ENCODE measurements at regions not wholly inside any gene's neighbourhood (a gene's known extent, or its start where the extent isn't known, plus 50 kb on each side); places are given as distances from the start of the nearest gene placed in this dataset.
A peak's percentile ranks its signal among the peaks of the same experiment; 100 is the strongest.

GRCh38 chr20:11124849-11125505, 451.2 kb upstream of the JAG1 start:
- no peak overlapping the region for H3K4me3 ChIP-seq (ENCODE audit: low read depth, low read length)
- no peak for TF ChIP-seq CTCF (IDR thresholded peaks at IDR 0.05; ENCODE audit: insufficient read depth, low read depth, low read length, missing control alignments)
- DNase-seq (ENCODE audit: low read depth): no peak

GRCh38 chr20:11128220-11128718, 454.5 kb upstream of the JAG1 start:
- H3K4me3 ChIP-seq (ENCODE audit: low read depth, low read length): no peak overlapping the region
- TF ChIP-seq CTCF (IDR thresholded peaks at IDR 0.05; ENCODE audit: insufficient read depth, low read depth, low read length, missing control alignments): no peak

GRCh38 chr20:11128721-11129120, 454.9 kb upstream of the JAG1 start:
- no peak for DNase-seq (ENCODE audit: low read depth)
- no peak for TF ChIP-seq CTCF (IDR thresholded peaks at IDR 0.05; ENCODE audit: insufficient read depth, low read depth, low read length, missing control alignments)

More at GRCh38 chr20:11128220-11128718, 454.5 kb upstream of the JAG1 start:
- DNase-seq (ENCODE audit: low read depth): no peak

GRCh38 chr20:11130554-11131166, 456.9 kb upstream of the JAG1 start:
- peak; percentile 72 for DNase-seq (ENCODE audit: low read depth)
- no peak overlapping the region for H3K4me3 ChIP-seq (ENCODE audit: low read depth, low read length)
- TF ChIP-seq CTCF (IDR thresholded peaks at IDR 0.05; ENCODE audit: insufficient read depth, low read depth, low read length, missing control alignments): no peak

More at GRCh38 chr20:11128721-11129120, 454.9 kb upstream of the JAG1 start:
- no peak overlapping the region for H3K4me3 ChIP-seq (ENCODE audit: low read depth, low read length)

- no peak overlapping the region for H3K4me3 ChIP-seq (ENCODE audit: low read depth, low read length)
- no peak for DNase-seq (ENCODE audit: low read depth)
- no peak for TF ChIP-seq CTCF (IDR thresholded peaks at IDR 0.05; ENCODE audit: insufficient read depth, low read depth, low read length, missing control alignments)
These were observed 459.1 kb upstream of the JAG1 start for GRCh38 chr20:11132819-11133415.

GRCh38 chr20:11136691-11137090, 462.9 kb upstream of the JAG1 start:
- TF ChIP-seq CTCF (IDR thresholded peaks at IDR 0.05; ENCODE audit: insufficient read depth, low read depth, low read length, missing control alignments): no peak
- DNase-seq (ENCODE audit: low read depth): no peak

More at GRCh38 chr20:11136691-11137090, 462.9 kb upstream of the JAG1 start:
- no peak overlapping the region for H3K4me3 ChIP-seq (ENCODE audit: low read depth, low read length)
